ENCODE measurements at regions not wholly inside any gene's neighbourhood (a gene's known extent, or its start where the extent isn't known, plus 50 kb on each side); places are given as distances from the start of the nearest gene placed in this dataset.

- H3K18ac ChIP-seq (ENCODE audit: insufficient read length, low read depth, low read length) = no peak overlapping the region
- H2BK5ac ChIP-seq (ENCODE audit: insufficient read length, low read length) = no peak overlapping the region
- H3K4ac ChIP-seq (ENCODE audit: low read depth, low read length) = no peak overlapping the region
- H3K56ac ChIP-seq (ENCODE audit: insufficient read length, low read depth, low read length) = no peak overlapping the region
- no peak for DNase-seq
- no peak overlapping the region for H2AFZ ChIP-seq (ENCODE audit: low read length)
- no peak overlapping the region for H4K91ac ChIP-seq (ENCODE audit: insufficient read length, low read depth, low read length)
- H3K36me3 Mint-ChIP-seq (ENCODE audit: insufficient read depth in 1 of 3, low read depth in 3 of 3) = no peaks in the 10 kb centered on the region; a peak in 1 of 7 replicates
- no peak overlapping the region for H2BK20ac ChIP-seq (ENCODE audit: low read depth, low read length, poor library complexity, severe bottlenecking)
- no peak overlapping the region for H2BK120ac ChIP-seq (ENCODE audit: low read depth, low read length, poor library complexity, severe bottlenecking)
- H3K79me2 ChIP-seq (ENCODE audit: insufficient read depth, low read length) = no peaks in the 10 kb centered on the region
- no peak overlapping the region for H3K14ac ChIP-seq (ENCODE audit: insufficient read depth, low read length)
- no peak overlapping the region for H3K9ac ChIP-seq (ENCODE audit: extremely low read depth, insufficient read length, low read length)
- H3K27me3 ChIP-seq (ENCODE audit: insufficient read depth, low read length) = no peaks in the 10 kb centered on the region
- no peak overlapping the region for H3T11ph ChIP-seq (ENCODE audit: low read length)
- H4K5ac ChIP-seq (ENCODE audit: insufficient read length, low read depth, low read length) = no peak overlapping the region
- H3K23ac ChIP-seq (ENCODE audit: insufficient read length, low read depth, low read length) = no peak overlapping the region
- H3K4me3 Mint-ChIP-seq = no peak overlapping the region
- no peaks in the 10 kb centered on the region for H3K79me1 ChIP-seq (ENCODE audit: insufficient read depth, low read depth, low read length, poor library complexity, severe bottlenecking)
- H3K9me3 ChIP-seq (ENCODE audit: control insufficient read depth, low read depth, low read length) = no peaks in the 10 kb centered on the region
- no peak overlapping the region for H3K27ac ChIP-seq (ENCODE audit: insufficient read length, low read depth, low read length)
- H3K23me2 ChIP-seq (ENCODE audit: insufficient read length, low read depth, low read length, poor library complexity, severe bottlenecking) = no peaks in the 10 kb centered on the region
- H3K4me2 ChIP-seq (ENCODE audit: insufficient read depth, insufficient read length, low read length) = no peak overlapping the region
- no CpG with 5 or more reads among the region's 1 CpG for WGBS (ENCODE audit: extremely low coverage, insufficient read length, low lambda C conversion rate)
- peaks cover 4% of the 10 kb centered on the region in 2 experiments; a peak in 1 of 4 replicates for H3K4me1 Mint-ChIP-seq
- no peak overlapping the region for H4K8ac ChIP-seq (replicated peaks; ENCODE audit: insufficient read length, low read depth, low read length)
- H3K9me3 Mint-ChIP-seq = no peaks in the 10 kb centered on the region
- H2AK5ac ChIP-seq (ENCODE audit: insufficient read length, low read length) = no peak overlapping the region
- TF ChIP-seq, protein P1, sequence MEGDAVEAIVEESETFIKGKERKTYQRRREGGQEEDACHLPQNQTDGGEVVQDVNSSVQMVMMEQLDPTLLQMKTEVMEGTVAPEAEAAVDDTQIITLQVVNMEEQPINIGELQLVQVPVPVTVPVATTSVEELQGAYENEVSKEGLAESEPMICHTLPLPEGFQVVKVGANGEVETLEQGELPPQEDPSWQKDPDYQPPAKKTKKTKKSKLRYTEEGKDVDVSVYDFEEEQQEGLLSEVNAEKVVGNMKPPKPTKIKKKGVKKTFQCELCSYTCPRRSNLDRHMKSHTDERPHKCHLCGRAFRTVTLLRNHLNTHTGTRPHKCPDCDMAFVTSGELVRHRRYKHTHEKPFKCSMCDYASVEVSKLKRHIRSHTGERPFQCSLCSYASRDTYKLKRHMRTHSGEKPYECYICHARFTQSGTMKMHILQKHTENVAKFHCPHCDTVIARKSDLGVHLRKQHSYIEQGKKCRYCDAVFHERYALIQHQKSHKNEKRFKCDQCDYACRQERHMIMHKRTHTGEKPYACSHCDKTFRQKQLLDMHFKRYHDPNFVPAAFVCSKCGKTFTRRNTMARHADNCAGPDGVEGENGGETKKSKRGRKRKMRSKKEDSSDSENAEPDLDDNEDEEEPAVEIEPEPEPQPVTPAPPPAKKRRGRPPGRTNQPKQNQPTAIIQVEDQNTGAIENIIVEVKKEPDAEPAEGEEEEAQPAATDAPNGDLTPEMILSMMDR (conservative IDR thresholded peaks at IDR 0.05) = no peak
- no peaks in the 10 kb centered on the region for H4K20me1 ChIP-seq (ENCODE audit: control insufficient read depth, insufficient read depth, insufficient read length)
- no peak overlapping the region for H2BK15ac ChIP-seq (ENCODE audit: low read depth, low read length)
- H3K27ac Mint-ChIP-seq = no peak overlapping the region
- peaks cover under 1% of the 10 kb centered on the region for H3K27me3 Mint-ChIP-seq (ENCODE audit: low read depth)
- no peaks in the 10 kb centered on the region for H3K4me1 ChIP-seq (ENCODE audit: insufficient read depth, low read length)
- no peak overlapping the region for H2BK12ac ChIP-seq (ENCODE audit: insufficient read length, low read depth, low read length)
These were observed 116.8 kb upstream of the ST6GAL2 start for GRCh38 chr2:107002735-107003134.

Data from H9 (cell line).